ENCODE measurements at regions not wholly inside any gene's neighbourhood (a gene's known extent, or its start where the extent isn't known, plus 50 kb on each side); places are given as distances from the start of the nearest gene placed in this dataset.

DNA sequence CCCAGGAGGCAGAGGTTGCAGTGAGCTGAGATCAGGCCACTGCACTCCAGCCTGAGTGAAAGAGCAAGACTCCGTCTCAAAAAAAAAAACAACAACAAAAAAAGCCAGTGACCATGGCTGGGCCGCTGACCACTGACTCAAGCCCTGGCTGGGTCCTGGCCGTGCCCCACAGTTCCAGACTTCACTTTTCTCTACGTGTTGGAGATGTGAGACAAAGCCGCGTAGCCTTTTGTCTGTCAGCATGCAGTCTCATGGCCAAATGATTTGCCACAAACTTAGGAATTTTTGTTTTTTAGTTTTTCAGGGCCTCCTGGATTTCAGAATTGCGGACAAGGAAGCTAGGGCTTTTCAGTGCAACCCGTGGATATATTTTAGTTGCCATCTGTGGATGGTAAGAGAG lies 89.3 kb upstream of the CIBAR2 start (continued):
- TF ChIP-seq ZBTB38 (CRISPR knock-in tag; IDR thresholded peaks at IDR 0.05) (peak; percentile 40; the same call in 1 of the 2 replicates), ZNF296 (CRISPR knock-in tag; conservative IDR thresholded peaks at IDR 0.05) (0 out of 2 replicates have a peak, but pooled peaks have one; percentile 0), NFIC (IDR thresholded peaks at IDR 0.05; ENCODE audit: low read length) (no peak)
- TF ChIP-seq, protein P1, sequence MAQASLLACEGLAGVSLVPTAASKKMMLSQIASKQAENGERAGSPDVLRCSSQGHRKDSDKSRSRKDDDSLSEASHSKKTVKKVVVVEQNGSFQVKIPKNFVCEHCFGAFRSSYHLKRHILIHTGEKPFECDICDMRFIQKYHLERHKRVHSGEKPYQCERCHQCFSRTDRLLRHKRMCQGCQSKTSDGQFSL (CRISPR knock-in tag; IDR thresholded peaks at IDR 0.05), result no peak
- TF ChIP-seq, protein P2, sequence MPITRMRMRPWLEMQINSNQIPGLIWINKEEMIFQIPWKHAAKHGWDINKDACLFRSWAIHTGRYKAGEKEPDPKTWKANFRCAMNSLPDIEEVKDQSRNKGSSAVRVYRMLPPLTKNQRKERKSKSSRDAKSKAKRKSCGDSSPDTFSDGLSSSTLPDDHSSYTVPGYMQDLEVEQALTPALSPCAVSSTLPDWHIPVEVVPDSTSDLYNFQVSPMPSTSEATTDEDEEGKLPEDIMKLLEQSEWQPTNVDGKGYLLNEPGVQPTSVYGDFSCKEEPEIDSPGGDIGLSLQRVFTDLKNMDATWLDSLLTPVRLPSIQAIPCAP (CRISPR knock-in tag; IDR thresholded peaks at IDR 0.05; ENCODE audit: low read depth), result no peak
- TF ChIP-seq, protein P3, sequence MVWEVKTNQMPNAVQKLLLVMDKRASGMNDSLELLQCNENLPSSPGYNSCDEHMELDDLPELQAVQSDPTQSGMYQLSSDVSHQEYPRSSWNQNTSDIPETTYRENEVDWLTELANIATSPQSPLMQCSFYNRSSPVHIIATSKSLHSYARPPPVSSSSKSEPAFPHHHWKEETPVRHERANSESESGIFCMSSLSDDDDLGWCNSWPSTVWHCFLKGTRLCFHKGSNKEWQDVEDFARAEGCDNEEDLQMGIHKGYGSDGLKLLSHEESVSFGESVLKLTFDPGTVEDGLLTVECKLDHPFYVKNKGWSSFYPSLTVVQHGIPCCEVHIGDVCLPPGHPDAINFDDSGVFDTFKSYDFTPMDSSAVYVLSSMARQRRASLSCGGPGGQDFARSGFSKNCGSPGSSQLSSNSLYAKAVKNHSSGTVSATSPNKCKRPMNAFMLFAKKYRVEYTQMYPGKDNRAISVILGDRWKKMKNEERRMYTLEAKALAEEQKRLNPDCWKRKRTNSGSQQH (CRISPR knock-in tag; IDR thresholded peaks at IDR 0.05; ENCODE audit: low read depth), result no peak

DNA sequence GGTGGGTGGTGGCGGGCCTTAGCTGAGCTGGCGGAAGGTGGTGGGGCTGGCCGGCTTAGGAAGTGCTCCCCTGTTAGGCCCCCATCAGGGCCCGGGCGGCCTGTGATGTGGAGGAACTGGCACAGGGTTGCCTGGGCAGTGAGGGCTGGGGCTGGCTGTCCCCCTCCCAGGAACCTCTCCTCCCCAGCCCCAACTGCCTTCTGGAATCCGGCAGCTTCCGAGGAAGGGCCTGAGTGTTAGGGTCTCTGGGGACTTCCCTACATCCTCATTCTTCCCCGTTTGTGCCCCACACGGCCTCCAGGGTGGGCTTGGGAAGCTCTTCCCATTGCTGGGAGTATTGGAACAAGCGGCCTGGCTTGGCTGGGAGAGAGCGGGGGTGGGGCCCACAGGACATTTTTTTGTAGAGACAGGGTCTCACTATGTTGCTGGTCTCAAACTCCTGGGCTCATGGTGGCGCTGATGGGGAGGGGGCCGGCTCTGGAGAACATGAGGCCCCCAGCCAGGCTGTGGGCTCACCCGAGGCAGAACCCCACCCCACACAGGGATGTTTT lies 89.9 kb upstream of the CIBAR2 start:
- BruUV-seq (replicated peaks), result no TSS peak
- Histone ChIP-seq H3K4me3 (replicated peaks in 1 of 3; ENCODE audit: insufficient read depth in 1 of 3, low read depth in 2 of 3, low read length in 3 of 3) (no peak overlapping the region; a peak in 1 of 6 replicates), H2AFZ (ENCODE audit: low read length) (no peak overlapping the region), H3K9ac (ENCODE audit: insufficient read depth, low read depth, low read length) (no peak overlapping the region), H3K27ac (ENCODE audit: extremely low read length, insufficient read depth, low read length) (no peak overlapping the region), H3K79me2 (ENCODE audit: insufficient read depth, low read length) (no peaks in the 10 kb centered on the region), H3K36me3 (replicated peaks in 1 of 2; ENCODE audit: control insufficient read depth in 1 of 2, insufficient read depth in 2 of 2, low read length in 2 of 2) (no peaks in the 10 kb centered on the region), H3K9me3 (ENCODE audit: low read length) (no peaks in the 10 kb centered on the region), H3K4me2 (ENCODE audit: low read depth, low read length) (no peak overlapping the region), H3K27me3 (ENCODE audit: control insufficient read depth in 1 of 2, insufficient read depth in 2 of 2, low read length in 2 of 2) (peaks cover 0 to 2% of the 10 kb centered on the region in 2 experiments; a peak in 1 of 5 replicates), H4K20me1 (ENCODE audit: insufficient read depth, low read length) (no peaks in the 10 kb centered on the region), H3K4me1 (ENCODE audit: insufficient read depth, low read length) (peaks cover 94% of the 10 kb centered on the region)
- CTCF ChIA-PET (ENCODE audit: low intra/inter-chr PET ratio, low total read pairs), result no interaction called here
- POLR2A ChIA-PET, result interaction anchor here (1.1 to 1.6 kb wide), 2 partner anchors 11 to 42 kb away, joined by 3 to 4 read pairs; no protein-coding TSS in a partner anchor
- no peak for DNase-seq (ENCODE audit: low spot score)
- intact Hi-C loops (cut with micrococcal nuclease; ENCODE audit: unreplicated experiment) (no loop called here), in situ Hi-C loops (cut with HindIII; ENCODE audit: extremely low pct_ligation_motif_present, low pct_unique_long_range_greater_than_20kb) (no loop called here)
- TF ChIP-seq MAZ (IDR thresholded peaks at IDR 0.05; ENCODE audit: borderline replicate concordance, low read depth, low read length), result no peak
- 0 out of 2 replicates have a peak, but pooled peaks have one; percentile 7 for TF ChIP-seq MAZ (CRISPR knock-in tag; IDR thresholded peaks at IDR 0.05; ENCODE audit: low read depth)
- TF ChIP-seq NFKB2 (CRISPR knock-in tag; IDR thresholded peaks at IDR 0.05; ENCODE audit: borderline replicate concordance), result peak; percentile 40; the same call in 1 of the 2 replicates
- no peak for TF ChIP-seq ZNF350 (CRISPR knock-in tag; IDR thresholded peaks at IDR 0.05; ENCODE audit: borderline replicate concordance, low read depth)
- 86% methylated on average over 11 of the region's 14 CpGs for WGBS (ENCODE audit: low lambda C conversion rate)
- no peak for ATAC-seq
- FAIRE-seq, result no peak
